ENCODE measurements at regions not wholly inside any gene's neighbourhood (a gene's known extent, or its start where the extent isn't known, plus 50 kb on each side); places are given as distances from the start of the nearest gene placed in this dataset.

DNA sequence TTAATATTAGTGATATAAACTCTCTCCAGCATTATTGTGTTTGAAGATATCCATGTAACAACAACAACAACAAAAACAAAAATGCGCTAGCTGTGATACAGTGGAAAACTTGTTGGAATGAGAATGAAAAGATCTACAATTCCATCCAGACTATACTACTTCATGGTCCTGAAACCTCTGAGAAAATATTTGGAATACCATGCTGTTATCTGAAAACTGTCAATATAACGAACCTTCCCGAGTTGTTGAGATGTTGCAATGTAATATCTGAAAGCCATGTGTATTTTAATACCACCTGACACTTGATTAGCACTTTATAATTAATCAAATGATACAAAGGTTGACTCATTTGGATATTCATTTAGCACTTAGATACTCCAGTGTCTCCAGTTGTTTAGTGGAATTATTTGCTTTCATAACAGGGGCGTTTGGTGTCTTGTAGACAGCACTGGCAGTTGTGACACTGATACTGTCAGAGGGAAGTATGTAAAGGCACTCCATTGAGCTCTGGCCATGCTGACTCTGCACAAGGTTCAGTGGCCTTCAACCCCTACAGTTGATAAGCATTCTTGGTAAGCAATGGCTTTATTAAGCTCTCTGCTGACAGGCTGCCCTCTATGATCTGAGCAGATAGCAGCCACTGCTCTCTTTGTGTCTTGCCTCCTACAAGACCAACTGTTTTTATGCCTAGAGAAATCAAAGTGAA is 447.1 kb upstream of the SEL1L start:
- no peak overlapping the region for H3K27ac Mint-ChIP-seq (ENCODE audit: unreplicated experiment)
- Histone ChIP-seq H3K27me3 (replicated peaks; ENCODE audit: control insufficient read depth, insufficient read depth, low read length) (no peaks in the 10 kb centered on the region), H3K4me1 (no peaks in the 10 kb centered on the region), H3K36me3 (ENCODE audit: control insufficient read depth, insufficient read depth, low read length) (no peaks in the 10 kb centered on the region), H3K9me3 (no peaks in the 10 kb centered on the region), H3K4me3 (ENCODE audit: low read depth, low read length) (no peak overlapping the region)
- no peaks in the 10 kb centered on the region for H3K9me3 Mint-ChIP-seq (ENCODE audit: unreplicated experiment)
- POLR2A ChIA-PET = no interaction called here
- peak in 1 of 2 experiments; percentile 35 for DNase-seq
- intact Hi-C loops (cut with micrococcal nuclease; ENCODE audit: unreplicated experiment) = no loop called here
- no TSS peak for BruUV-seq (replicated peaks)
- peaks cover 2% of the 10 kb centered on the region for H3K27me3 Mint-ChIP-seq (ENCODE audit: insufficient read depth, unreplicated experiment)
- H3K36me3 Mint-ChIP-seq (ENCODE audit: insufficient read depth, unreplicated experiment) = no peaks in the 10 kb centered on the region
- no peaks in the 10 kb centered on the region for H3K4me1 Mint-ChIP-seq (ENCODE audit: low read depth, unreplicated experiment)
- TF ChIP-seq, protein P1, sequence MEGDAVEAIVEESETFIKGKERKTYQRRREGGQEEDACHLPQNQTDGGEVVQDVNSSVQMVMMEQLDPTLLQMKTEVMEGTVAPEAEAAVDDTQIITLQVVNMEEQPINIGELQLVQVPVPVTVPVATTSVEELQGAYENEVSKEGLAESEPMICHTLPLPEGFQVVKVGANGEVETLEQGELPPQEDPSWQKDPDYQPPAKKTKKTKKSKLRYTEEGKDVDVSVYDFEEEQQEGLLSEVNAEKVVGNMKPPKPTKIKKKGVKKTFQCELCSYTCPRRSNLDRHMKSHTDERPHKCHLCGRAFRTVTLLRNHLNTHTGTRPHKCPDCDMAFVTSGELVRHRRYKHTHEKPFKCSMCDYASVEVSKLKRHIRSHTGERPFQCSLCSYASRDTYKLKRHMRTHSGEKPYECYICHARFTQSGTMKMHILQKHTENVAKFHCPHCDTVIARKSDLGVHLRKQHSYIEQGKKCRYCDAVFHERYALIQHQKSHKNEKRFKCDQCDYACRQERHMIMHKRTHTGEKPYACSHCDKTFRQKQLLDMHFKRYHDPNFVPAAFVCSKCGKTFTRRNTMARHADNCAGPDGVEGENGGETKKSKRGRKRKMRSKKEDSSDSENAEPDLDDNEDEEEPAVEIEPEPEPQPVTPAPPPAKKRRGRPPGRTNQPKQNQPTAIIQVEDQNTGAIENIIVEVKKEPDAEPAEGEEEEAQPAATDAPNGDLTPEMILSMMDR (IDR thresholded peaks at IDR 0.05; ENCODE audit: insufficient read depth in 1 of 2, low read depth in 1 of 2, low read length in 1 of 2, severe bottlenecking in 1 of 2, unreplicated experiment in 1 of 2) = no peak
- CTCF ChIA-PET = interaction anchor here (0.6 kb wide), 1 partner anchor 8 kb away, joined by 3 read pairs; no protein-coding TSS in a partner anchor
- H3K4me3 Mint-ChIP-seq (ENCODE audit: unreplicated experiment) = no peak overlapping the region

DNA sequence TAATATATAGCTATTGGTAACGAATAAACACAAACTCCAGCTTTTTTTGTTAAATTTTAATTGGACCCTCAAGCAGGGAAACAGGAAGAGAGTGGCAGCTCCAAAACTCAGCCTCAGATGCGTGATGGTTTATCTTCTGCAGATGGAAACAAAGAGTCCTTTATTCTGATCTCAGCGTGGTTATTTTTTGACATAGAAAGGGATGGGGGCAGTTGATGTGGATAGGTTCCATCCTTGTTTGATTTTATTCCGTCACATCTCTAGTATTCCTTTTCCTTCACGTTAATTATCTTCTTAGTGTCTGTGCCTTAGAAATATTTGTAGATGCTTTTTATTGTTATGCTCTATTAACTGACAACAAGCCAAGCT is 447.6 kb upstream of the SEL1L start:
- H3K4me1 Mint-ChIP-seq (ENCODE audit: low read depth, unreplicated experiment) = no peaks in the 10 kb centered on the region
- H3K9me3 Mint-ChIP-seq (ENCODE audit: unreplicated experiment) = no peaks in the 10 kb centered on the region
- TF ChIP-seq, protein P1 (IDR thresholded peaks at IDR 0.05; ENCODE audit: insufficient read depth in 1 of 2, low read depth in 1 of 2, low read length in 1 of 2, severe bottlenecking in 1 of 2, unreplicated experiment in 1 of 2) = no peak
- H3K27ac Mint-ChIP-seq (ENCODE audit: unreplicated experiment) = no peak overlapping the region
- DNase-seq = no peak
- Histone ChIP-seq H3K9me3 (no peaks in the 10 kb centered on the region), H3K36me3 (ENCODE audit: control insufficient read depth, insufficient read depth, low read length) (no peaks in the 10 kb centered on the region), H3K4me1 (no peaks in the 10 kb centered on the region), H3K4me3 (ENCODE audit: low read depth, low read length) (no peak overlapping the region), H3K27me3 (replicated peaks; ENCODE audit: control insufficient read depth, insufficient read depth, low read length) (no peaks in the 10 kb centered on the region)
- intact Hi-C loops (cut with micrococcal nuclease; ENCODE audit: unreplicated experiment) = no loop called here
- no peak overlapping the region for H3K4me3 Mint-ChIP-seq (ENCODE audit: unreplicated experiment)
- H3K36me3 Mint-ChIP-seq (ENCODE audit: insufficient read depth, unreplicated experiment) = no peaks in the 10 kb centered on the region
- POLR2A ChIA-PET = no interaction called here
- CTCF ChIA-PET = interaction anchor here (0.6 kb wide), 1 partner anchor 9 kb away, joined by 3 read pairs; no protein-coding TSS in a partner anchor
- BruUV-seq (replicated peaks) = no TSS peak
- peaks cover 2% of the 10 kb centered on the region for H3K27me3 Mint-ChIP-seq (ENCODE audit: insufficient read depth, unreplicated experiment)

DNA sequence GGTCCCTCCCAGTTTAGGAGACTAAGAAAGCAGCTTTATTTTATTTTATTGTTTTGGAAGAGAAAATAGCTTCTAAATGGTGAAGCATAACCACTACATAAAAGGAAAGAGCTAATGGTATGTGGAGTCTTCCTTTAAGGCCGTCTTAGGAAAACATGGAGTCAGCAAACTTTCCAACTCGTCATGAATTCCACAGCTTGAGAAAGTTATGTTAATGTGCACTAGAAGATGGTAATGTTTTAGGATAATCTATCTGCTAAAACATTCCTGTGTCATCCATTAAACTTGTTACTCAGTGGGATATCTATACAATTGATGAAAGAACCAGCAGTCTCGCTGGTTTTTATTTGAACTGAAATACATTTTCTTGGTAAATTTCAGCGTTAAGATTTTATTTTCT is 448.4 kb upstream of the SEL1L start:
- ChIA-PET CTCF (no interaction called here), POLR2A (no interaction called here)
- no TSS peak for BruUV-seq (replicated peaks)
- H3K4me3 ChIP-seq (ENCODE audit: low read depth, low read length) = no peak overlapping the region
- H3K4me1 ChIP-seq = no peaks in the 10 kb centered on the region
- intact Hi-C loops (cut with micrococcal nuclease; ENCODE audit: unreplicated experiment) = no loop called here
- no peaks in the 10 kb centered on the region for H3K27me3 ChIP-seq (replicated peaks; ENCODE audit: control insufficient read depth, insufficient read depth, low read length)
- no peak overlapping the region for H3K27ac Mint-ChIP-seq (ENCODE audit: unreplicated experiment)
- no peaks in the 10 kb centered on the region for H3K36me3 ChIP-seq (ENCODE audit: control insufficient read depth, insufficient read depth, low read length)
- TF ChIP-seq, protein P1 (IDR thresholded peaks at IDR 0.05; ENCODE audit: insufficient read depth in 1 of 2, low read depth in 1 of 2, low read length in 1 of 2, severe bottlenecking in 1 of 2, unreplicated experiment in 1 of 2) = no peak
- no peak for DNase-seq
- H3K4me3 Mint-ChIP-seq (ENCODE audit: unreplicated experiment) = no peak overlapping the region
- H3K27me3 Mint-ChIP-seq (ENCODE audit: insufficient read depth, unreplicated experiment) = peaks cover 2% of the 10 kb centered on the region
- H3K9me3 ChIP-seq = no peaks in the 10 kb centered on the region
- H3K9me3 Mint-ChIP-seq (ENCODE audit: unreplicated experiment) = no peaks in the 10 kb centered on the region
- no peaks in the 10 kb centered on the region for H3K36me3 Mint-ChIP-seq (ENCODE audit: insufficient read depth, unreplicated experiment)
- no peaks in the 10 kb centered on the region for H3K4me1 Mint-ChIP-seq (ENCODE audit: low read depth, unreplicated experiment)

All from Caco-2 (cell line).